ENCODE measurements at regions not wholly inside any gene's neighbourhood (a gene's known extent, or its start where the extent isn't known, plus 50 kb on each side); places are given as distances from the start of the nearest gene placed in this dataset.

- TF ChIP-seq CTCF (conservative IDR thresholded peaks at IDR 0.05; ENCODE audit: low read length), result no peak
- H3K4me3 ChIP-seq (ENCODE audit: low read length), result no peak overlapping the region
- DNase-seq (ENCODE audit: low read depth), result no peak
Observed at GRCh38 chr12:61422786-61423185, 837.4 kb upstream of the USP15 start.

- no peak for DNase-seq (ENCODE audit: low read depth)
- H3K4me3 ChIP-seq (ENCODE audit: low read length), result no peak overlapping the region
- no peak for TF ChIP-seq CTCF (conservative IDR thresholded peaks at IDR 0.05; ENCODE audit: low read length)
Observed at GRCh38 chr12:61452076-61452475, 808.1 kb upstream of the USP15 start.

- TF ChIP-seq CTCF (conservative IDR thresholded peaks at IDR 0.05; ENCODE audit: low read length), result no peak
- DNase-seq (ENCODE audit: low read depth), result no peak
- H3K4me3 ChIP-seq (ENCODE audit: low read length), result no peak overlapping the region
Observed at GRCh38 chr12:61487728-61488127, 772.5 kb upstream of the USP15 start.

- H3K4me3 ChIP-seq (ENCODE audit: low read length), result no peak overlapping the region
- DNase-seq (ENCODE audit: low read depth), result no peak
- TF ChIP-seq CTCF (conservative IDR thresholded peaks at IDR 0.05; ENCODE audit: low read length), result no peak
Observed at GRCh38 chr12:61490526-61491498, 769.4 kb upstream of the USP15 start.

GRCh38 chr12:61502179-61502578, 758.0 kb upstream of the USP15 start:
- no peak overlapping the region for H3K4me3 ChIP-seq (ENCODE audit: low read length)
- TF ChIP-seq CTCF (conservative IDR thresholded peaks at IDR 0.05; ENCODE audit: low read length), result no peak
- no peak for DNase-seq (ENCODE audit: low read depth)

GRCh38 chr12:61504396-61505080, 755.7 kb upstream of the USP15 start:
- no peak for DNase-seq (ENCODE audit: low read depth)
- TF ChIP-seq CTCF (conservative IDR thresholded peaks at IDR 0.05; ENCODE audit: low read length), result no peak
- H3K4me3 ChIP-seq (ENCODE audit: low read length), result no peak overlapping the region
